ENCODE measurements at regions not wholly inside any gene's neighbourhood (a gene's known extent, or its start where the extent isn't known, plus 50 kb on each side); places are given as distances from the start of the nearest gene placed in this dataset.

DNA sequence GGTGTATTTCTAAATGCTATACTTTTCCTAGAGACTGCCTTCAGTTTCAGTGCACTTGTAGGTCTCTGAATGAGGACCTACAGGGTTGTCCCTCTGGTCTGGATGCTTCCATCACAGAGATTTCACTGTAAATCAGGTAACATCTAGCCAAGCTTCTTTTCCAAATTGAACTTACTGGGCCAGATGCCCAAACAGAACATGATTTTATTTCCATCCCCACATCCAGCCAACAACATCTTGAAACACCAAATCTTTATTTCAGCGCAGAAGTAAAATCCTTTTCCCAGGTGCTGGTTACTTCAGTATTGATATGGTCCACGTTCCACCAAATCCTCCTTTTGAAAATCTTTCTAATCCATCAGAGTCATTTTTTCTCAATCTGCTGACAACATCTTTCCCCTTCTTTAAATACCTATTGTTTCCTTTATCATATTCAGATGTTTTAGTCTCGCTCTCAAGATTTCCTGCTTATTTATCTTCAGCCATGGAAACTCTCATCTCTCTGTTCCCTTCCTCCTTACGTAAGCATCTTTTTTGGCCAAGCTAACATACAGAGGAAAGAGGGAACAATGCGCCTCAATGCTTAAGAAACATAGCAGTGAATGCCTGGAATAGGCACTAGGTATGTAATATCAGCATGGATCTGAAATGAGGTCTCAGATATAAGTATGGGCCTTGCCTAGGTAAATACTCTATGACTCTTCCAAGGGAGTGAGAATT lies 201.2 kb upstream of the MTNR1B start:
- DNase-seq = no peak

DNA sequence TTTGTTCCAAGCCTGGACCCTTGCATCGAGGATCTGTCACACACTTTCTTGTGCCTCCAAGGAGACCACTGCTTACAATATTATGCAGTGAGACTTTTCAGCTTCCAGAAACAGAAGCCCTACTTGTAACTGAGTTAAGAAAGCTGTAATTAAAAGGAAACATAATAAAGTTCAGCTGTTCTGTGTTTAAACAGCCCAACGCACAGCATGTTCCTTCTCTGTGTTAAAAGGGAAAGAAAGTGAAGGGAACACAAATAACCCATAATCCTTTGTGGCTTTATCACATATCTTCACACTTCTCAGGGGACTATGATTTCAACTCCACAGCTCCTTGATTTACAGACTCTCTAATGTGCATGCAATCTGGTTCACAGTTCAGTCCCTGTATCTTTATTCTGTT lies 200.3 kb upstream of the MTNR1B start:
- DNase-seq = no peak

DNA sequence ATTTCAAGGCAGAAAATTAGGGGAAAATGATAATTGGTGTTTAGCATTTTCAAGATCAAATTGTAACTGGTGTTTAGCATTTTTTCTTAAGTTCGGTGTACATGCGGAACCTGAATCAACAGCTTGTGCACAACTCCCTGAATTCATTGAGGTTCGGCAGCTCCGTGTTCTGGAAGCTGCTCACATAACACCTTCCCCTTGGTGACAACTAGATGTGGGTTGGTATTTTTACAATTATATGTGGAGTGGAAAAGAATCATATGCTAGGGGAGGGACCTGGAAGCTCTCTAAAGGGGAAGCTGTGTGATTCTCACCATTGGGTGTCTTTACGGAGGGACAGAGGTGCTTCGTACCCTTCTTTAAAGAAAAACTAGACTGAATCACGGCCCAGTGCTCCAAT lies 199.0 kb upstream of the MTNR1B start:
- no peak for DNase-seq

DNA sequence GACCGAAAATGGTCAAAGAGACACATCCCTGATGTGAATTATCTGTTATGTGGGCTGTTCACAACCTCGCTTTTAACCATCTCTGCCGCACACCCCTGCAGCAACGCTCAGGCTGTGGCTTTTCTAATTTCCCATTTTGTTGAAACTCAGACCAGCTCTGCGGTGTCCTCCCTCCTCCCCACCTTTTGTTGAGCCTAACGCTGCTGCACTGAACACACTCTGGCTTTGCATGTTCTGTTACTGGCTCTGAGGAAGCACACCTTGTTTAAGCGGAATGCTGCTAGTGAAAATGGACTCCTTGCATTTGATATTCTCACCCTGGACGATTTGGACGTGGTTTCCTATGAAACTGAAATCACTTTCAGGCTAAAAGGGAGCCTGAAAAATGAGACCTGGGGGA lies 198.5 kb upstream of the MTNR1B start:
- no peak for DNase-seq

DNA sequence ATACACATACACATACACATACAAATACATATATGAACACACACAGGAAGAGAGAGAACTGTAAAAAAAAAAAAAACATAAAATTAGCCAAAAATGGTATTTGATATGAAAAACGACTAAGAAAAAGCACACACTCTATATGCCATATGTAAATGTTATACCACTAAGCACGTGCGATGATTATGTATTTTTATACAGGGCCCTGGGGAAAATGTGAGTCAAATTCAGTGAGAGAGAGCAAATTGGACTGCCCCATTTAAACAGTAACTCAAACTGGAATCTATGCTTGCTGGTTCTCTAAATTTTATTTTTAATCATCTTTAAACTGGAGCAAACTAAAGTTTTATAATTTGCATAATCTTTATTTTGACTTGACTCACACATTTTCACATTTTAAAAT lies 197.8 kb upstream of the MTNR1B start:
- DNase-seq = no peak

DNA sequence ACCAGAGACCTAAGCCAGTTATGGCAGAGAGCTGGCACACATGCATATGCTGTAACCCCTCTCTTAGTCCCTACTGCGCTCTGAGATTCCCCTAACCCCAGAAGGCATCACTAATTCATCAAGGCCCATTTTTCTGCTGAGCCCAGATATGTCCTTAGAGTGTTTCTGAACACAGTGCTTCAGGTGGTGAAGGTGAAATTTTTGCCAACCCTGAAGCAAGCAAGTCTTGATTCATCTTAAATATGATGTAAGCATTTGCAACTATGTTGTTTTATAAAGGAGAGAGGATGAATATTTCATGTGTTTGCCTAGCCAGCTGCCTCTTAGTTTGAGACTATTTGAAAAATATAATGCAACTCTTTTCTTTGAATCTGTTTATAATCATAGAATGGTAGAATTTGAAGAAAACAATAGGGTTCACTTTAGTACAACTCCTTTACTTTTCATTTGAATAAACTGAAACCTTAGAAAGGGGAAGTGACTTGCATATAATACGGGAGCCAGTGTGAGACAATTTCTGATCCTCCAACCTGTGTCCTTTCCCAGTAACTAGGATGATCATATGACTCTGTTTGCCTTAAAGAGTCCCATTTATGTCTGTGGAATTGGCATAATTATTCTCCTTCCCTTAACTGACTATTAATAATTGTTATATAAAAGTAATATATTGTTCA lies 194.3 kb upstream of the MTNR1B start:
- DNase-seq = no peak

DNA sequence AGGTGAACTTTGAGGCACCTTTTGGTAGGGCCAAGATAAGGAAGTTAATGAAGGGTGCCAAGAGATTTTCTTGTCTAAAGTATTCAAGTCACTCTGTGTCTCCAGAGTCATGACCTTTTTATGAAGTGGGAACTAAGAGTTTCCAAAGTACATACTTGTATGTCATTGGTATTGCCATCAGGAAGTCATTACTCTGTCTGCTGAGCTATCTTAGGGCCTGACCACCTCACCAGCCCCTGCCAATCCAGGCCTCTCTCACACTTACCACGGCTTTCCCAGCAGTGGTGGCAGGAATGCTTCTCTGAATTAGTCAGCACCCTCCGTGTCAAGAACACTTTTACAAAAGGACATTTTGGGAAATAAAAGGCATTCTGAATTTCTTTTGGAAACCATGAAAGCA lies 192.8 kb upstream of the MTNR1B start:
- no peak for DNase-seq

DNA sequence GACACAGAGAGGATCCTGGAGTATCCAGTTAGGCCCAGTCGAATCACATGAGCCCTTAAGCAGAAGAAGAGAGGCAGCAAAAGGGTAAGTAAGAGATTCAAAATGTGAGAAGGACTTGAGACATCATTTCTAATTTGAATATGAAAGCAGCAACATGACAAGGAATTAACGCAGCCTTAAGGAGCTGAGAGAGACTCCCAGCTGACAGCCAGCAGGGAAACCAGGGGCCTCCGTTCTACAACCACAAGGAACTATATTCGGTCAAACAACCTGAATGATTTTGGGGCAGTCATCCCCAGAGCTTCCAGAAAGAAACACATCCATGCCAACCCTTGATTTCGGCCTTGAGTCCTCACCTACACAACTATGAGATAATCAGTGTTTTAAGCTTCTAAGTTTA lies 189.7 kb upstream of the MTNR1B start:
- DNase-seq = no peak

DNA sequence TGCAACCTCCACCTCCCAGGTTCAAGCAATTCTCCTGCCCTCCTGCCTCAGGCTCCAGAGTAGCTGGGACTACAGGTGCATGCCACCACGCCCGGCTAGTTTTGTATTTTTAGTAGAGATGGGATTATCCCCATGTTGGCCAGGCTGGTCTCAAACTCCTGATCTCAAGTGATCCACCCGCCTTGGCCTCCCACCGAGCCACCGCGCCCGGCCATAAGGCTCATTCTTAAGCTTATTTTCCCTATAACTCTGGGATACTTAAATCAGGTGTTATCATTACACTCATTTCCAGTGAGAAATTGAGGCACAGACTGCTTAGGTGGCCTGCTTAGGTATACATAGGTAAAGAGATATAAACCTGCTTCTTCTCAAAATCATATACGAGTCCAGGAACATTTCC lies 188.3 kb upstream of the MTNR1B start:
- DNase-seq = no peak

DNA sequence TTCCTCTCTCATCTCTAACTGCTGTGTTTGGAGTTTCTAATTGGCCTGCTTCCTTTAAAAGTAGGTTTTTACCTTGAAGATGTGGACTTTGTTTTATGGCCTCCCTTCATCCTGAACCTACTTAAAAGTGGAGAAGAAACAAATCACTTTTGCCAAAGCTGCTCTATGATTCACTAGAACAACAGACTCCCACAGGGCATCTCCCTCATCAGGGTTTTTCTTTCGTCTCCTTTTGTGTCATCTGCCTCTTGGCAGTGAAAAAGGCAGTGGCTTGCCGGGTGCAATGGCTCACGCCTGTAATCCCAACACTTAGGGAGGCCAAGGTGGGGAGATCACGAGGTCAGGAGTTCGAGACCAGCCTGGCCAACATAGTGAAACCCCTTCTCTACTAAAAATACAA lies 186.6 kb upstream of the MTNR1B start:
- no peak for DNase-seq

DNA sequence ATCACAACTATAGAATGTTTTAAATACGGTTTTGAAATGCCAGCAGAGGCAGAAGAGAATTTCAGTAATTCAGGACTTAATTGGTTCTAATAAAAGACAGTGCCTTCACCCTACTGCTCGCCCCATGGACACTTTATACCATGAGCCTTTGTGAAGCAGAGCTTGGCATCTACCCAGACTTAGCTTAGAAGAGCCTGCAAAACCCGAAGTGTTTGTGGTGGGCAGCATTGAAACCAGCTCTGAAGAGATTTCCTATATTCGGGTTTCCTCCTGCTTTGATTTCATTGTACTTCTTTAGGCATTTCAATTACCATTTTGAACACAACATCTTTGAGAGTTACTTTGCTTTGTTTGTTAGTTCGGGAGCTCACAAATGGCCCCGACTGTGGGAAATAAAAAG lies 185.1 kb upstream of the MTNR1B start:
- DNase-seq = no peak

DNA sequence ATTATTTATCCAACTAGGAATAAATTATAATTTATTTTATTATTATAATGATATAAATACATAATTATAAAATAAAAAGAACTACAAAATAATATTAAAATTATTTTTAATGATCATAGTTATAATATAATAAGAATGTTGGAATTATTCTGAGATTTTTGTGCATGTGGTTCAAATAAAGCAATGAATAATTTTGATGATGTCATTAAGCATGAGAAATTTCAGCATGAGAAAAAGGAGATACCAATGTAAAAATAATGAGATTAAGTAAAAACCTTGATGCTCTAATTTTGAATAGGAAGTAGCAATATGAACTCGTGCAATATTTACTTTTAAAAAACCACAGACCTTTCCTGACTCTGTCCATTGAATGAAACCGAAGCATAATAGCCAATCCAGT lies 181.8 kb upstream of the MTNR1B start:
- DNase-seq = no peak

DNA sequence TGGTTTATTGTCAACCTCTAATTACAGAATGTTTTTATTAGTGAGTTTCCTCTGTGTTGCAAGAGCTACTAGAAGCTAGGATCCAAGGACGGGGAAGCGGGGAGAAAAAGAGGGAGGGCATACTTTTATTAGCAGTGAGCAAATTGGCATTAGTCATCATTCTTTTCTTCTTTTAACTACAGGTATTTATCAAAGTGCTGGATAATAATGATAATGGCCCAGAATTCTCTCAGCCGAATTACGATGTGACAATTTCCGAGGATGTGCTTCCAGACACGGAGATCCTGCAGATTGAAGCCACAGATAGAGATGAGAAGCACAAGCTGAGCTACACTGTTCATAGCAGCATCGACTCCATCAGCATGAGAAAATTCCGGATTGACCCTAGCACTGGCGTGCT lies 179.7 kb upstream of the MTNR1B start:
- DNase-seq = no peak

DNA sequence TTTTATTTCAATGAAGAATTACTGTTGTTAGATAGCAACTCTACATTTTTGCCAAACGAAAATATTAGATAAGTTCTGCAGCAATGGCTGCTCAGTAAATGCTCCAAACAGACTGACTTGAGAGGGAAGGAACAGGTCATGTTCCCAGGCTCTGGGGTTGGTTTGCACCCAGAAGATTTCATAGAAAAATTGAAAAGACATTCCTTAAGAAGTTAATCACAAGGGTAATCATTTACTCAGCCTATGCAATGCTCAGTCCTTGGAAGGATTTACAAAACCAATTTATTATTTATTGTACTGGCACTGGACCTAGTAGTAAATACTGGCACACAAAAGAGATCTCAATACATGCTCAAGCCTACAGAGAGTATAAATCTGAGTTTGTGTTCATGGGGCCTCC lies 179.1 kb upstream of the MTNR1B start:
- DNase-seq = no peak

DNA sequence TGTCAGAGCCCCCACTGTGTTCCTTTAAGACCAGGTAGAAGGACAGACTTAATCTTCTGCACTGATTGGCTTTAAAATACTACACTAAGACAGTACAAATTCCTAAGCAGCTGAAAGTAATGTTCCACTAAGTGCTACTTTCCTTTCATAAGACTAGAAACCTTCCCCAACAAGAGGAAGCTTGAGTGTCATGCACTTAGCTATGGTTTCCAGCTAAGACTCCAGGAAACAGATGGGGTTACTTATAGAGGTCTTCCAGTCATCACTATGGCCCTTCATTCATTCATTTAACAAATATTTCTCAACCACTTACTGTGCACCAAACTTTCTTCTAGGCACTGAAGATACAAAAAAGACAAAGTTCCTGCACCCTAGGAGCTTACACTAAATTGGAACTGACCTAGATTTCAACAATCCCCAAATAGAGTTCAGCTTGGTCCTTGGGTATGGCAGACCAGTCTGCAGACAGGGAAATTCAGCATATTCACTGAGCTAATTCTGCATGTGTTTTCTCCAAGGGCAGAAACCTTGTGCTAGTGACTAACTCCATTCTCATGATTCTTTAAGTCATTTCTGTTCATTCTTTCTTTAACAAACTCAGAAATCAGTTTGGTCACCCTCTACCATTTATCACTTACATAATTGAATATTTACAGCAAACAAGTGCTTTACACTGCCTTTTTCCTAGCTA lies 178.4 kb upstream of the MTNR1B start:
- no peak for DNase-seq

DNA sequence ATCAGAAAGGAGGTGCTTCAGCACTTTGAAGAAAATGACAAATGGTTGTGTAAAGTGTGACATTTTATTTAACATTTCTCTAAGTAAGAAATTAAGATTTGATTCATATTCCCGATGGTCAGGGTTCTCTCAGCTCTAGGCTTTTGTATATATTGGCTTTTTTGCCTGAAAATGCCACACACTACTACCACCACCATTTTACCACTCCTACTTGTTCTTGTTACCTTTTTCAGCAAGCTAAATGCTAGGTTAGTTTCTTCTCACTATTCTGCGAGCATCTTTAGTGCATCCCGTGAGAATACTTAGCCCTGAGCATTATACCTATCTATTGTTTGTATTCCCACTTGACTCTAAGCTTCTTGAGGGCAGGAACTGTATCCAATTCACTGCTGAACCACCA lies 177.6 kb upstream of the MTNR1B start:
- DNase-seq = no peak

DNA sequence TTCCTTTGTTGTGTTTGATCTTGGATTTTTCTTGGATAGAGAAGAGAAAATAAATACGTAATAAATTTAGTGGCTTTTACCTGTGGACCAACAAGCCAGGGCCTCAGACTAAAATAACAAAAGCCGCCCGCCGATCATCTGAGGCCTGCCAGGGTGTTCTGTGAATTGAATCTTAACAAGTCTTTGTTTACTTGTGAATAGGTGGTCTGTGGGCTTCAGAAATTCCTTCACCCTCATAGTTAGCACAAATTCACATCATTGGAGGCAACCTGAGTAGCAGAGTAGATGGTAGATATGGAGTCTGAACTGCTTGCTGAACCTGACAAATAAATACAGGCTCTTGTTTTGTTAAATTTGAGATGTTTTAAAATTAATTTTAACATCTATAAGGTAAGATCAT lies 176.3 kb upstream of the MTNR1B start:
- no peak for DNase-seq

DNA sequence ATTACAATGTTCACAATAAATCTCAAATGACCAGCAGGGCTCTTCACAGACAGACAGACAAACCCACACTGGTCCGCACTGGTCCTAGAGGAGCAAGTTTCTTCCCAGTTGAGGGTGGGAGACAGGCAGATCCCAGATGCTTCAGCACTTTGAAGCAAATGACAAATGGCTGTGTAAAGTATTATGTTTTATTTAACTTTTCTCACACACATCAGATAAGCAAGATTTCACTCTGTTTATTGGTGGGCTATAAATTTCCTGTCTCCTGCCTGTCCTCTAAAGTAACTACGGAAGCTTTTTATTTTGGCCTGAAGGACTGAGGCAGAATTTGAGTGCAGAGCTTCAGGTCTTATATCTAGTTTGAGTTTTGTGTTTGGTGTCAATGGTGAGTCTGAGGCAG lies 174.7 kb upstream of the MTNR1B start:
- DNase-seq = no peak

DNA sequence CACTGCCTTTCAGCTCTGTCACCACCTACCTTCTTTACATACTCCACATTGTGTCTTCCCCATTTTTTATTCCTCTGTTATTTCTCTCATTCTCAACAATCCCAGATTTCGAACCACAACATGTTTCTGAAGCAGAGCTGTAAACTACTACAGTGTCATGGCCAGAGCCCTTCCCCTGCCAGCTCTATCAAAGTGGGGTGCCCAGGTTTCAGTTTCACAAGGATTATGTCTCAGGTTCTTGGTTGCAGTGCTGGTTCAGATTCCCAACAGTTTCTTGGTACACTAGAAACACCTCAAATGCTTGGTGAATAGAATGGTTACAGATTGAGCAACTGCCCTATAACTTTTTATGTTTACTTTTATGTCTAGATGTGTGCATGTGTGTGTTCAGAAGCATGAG lies 172.7 kb upstream of the MTNR1B start:
- no peak for DNase-seq

DNA sequence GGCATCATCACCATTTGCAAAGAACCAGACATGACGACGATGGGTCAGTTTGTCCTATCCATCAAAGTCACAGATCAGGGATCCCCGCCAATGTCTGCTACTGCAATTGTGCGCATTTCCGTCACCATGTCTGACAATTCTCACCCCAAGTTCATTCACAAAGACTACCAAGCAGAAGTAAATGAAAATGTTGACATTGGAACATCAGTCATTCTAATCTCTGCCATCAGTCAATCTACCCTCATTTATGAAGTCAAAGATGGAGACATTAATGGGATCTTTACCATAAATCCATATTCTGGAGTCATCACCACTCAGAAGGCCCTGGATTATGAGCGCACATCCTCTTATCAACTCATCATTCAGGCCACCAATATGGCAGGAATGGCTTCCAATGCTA lies 171.6 kb upstream of the MTNR1B start:
- DNase-seq = no peak

DNA sequence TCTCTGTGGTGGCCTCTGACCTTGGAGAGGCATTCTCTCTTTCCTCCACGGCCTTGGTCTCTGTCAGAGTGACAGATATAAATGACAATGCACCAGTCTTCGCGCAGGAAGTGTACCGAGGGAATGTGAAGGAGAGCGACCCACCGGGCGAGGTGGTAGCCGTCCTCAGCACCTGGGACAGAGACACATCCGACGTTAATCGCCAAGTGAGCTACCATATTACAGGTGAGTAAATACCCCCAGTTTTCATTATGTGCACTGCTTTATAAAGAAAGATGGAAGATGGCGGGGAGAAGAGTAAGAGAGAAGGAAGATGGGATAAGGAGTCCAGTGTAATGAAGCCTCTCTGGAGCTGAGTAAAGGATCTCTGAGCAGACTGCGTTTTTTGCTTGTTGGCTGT lies 167.8 kb upstream of the MTNR1B start:
- no peak for DNase-seq

DNA sequence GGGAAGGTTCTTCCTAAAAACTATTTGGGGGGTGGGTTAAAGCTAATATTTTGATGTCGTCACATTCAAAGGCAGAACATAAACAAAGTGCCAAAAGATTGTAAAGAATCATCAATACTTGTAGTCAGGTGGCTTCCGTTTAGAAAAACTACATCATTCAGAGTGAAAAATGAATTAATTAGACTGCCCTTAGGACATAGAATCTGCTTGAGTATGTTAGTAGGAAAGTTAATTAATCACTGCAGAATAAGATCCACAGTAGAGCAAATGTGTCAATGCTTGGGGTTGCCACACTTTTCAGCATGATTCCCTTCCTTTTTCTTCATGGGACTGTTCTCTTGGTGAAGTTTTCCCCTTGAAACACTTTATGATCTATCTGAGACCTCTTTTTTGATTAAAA lies 166.8 kb upstream of the MTNR1B start:
- DNase-seq = no peak

DNA sequence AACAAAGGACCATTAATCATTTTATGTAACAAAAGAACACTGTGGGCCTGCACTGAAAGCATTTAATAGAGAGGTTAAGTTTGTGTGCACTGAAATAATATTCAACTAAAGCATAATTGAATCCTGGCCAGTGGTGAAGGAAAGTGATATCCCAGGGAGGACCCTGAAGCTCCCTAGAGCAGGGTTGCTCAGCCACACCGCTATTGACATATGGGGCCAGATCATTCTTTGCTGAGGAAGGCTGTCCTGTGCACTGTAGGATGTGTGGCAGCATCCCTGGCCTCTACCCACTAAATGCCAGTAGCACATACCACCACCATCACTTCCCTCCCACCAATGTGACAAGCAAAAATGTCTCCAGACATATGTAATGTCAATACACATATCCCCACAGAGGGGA lies 166.1 kb upstream of the MTNR1B start:
- DNase-seq = no peak

DNA sequence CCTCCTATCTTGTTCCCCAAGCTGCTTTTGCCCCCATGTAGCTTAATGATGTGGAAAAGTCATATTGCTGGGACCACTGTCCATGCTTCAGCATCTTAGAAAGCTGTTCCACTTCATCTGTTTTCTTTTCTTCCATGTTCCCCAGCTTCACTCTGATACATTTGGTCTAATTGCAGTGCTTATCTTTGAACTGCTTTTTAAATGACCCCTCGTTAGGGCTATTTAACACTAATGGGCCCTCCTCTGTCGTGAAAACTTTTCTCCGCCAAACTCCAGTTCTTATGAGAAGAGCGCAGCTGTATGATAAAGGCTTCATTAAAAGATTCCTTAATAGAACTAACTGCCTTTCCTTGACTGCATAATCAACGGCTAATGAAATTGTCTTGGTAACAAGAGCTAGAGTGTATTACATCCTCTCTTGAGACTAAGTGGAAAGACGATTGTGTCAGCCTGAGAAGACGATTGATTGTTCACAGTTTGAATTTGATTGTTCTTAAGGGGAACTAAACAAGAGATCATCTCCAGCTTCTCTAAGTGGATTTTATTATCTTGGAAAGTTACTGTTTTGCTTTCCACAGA lies 165.0 kb upstream of the MTNR1B start:
- DNase-seq = no peak

All from NCI-H1048 (cell line).